GM12878 (cell line): ENCODE measurements at regions not wholly inside any gene's neighbourhood (a gene's known extent, or its start where the extent isn't known, plus 50 kb on each side); places are given as distances from the start of the nearest gene placed in this dataset.

Experiments used
- ATAC-seq: fragments of 200-7000 bp; cut with Tn5 transposase; 3 replicates; pipeline ENCODE4 v1.9.1; 2020; ENCODE audit warnings: mild to moderate bottlenecking, moderate library complexity
- BruUV-seq: library from RNA; stranded (reverse); fragments of 400-500 nt; replicated peaks from 2 replicates; lab custom pipeline; 2021; lab: Mats Ljungman, UMichigan
- CTCF ChIA-PET: fragments of 300-600 bp; sonication (Branson Sonifier 250); formaldehyde crosslinking; extraction: SDS; loops from one replicate; lab custom pipeline; 2021; ENCODE audit warnings: inconsistent platforms; lab: Yijun Ruan, JAX
- POLR2A ChIA-PET: fragments of 350-600 bp; formaldehyde crosslinking; extraction: SDS; loops from one replicate; lab custom pipeline; 2021; ENCODE audit warnings: inconsistent platforms; lab: Charles Lee
- RAD21 ChIA-PET: fragments of 300-600 bp; sonication (Branson Sonifier 250); formaldehyde crosslinking; loops from one replicate; lab custom pipeline; 2023; ENCODE audit warnings: antibody characterized with exemption; ENCODE audit not compliant: unreplicated experiment; lab: Charles Lee
- SMC1A ChIA-PET: fragments of 300-600 bp; sonication (Branson Sonifier 250); formaldehyde crosslinking; loops from one replicate; lab custom pipeline; 2023; ENCODE audit not compliant: unreplicated experiment, uncharacterized antibody; lab: Charles Lee
- DNase-seq: peaks from one replicate; pipeline ENCODE4 v3.0.0-alpha.2; 2011; ENCODE audit warnings: low read depth, low spot score
- FAIRE-seq: peaks from 3 replicates; lab custom pipeline; 2011; peaks lifted over from hg19 to GRCh38; lab: Jason Lieb, UNC
- H2AFZ ChIP-seq: 2 replicates; pipeline ENCODE4 v1.6.0; 2011; ENCODE audit warnings: low read depth, low read length, control low read depth; ENCODE audit not compliant: control insufficient read depth
- H3K27ac ChIP-seq: 2 replicates; pipeline ENCODE4 v1.5.1; 2011; ENCODE audit warnings: control low read depth; ENCODE audit not compliant: control insufficient read depth, insufficient read depth
- H3K27me3 ChIP-seq, 2 experiments: replicated peaks in 1 of 2; 2 replicates each; pipeline versions ENCODE4 v1.6.0 to v1.6.1; 2011; ENCODE audit warnings: low read length in 1 of 2; ENCODE audit not compliant: control insufficient read depth in 2 of 2, insufficient read depth in 2 of 2
- H3K36me3 ChIP-seq, 2 experiments: 2 replicates each; pipeline ENCODE4 v1.5.1; 2011; ENCODE audit warnings: low read length in 1 of 2; ENCODE audit not compliant: control insufficient read depth in 2 of 2, insufficient read depth in 2 of 2
- H3K4me1 ChIP-seq: 2 replicates; pipeline ENCODE4 v1.6.1; 2011; ENCODE audit warnings: mild to moderate bottlenecking, low read length, moderate library complexity, mixed read lengths; ENCODE audit not compliant: control insufficient read depth, insufficient read depth
- H3K4me2 ChIP-seq: 2 replicates; pipeline ENCODE4 v1.6.0; 2011; ENCODE audit warnings: control low read depth; ENCODE audit not compliant: control insufficient read depth, insufficient read depth
- H3K4me3 ChIP-seq: fragments of 200-600 bp; sonication (generic); 2 replicates; pipeline ENCODE4 v1.5.1; 2016
- H3K79me2 ChIP-seq: 2 replicates; pipeline ENCODE4 v1.6.0; 2011; ENCODE audit warnings: low read length; ENCODE audit not compliant: control insufficient read depth, insufficient read depth
- H3K9ac ChIP-seq: 2 replicates; pipeline ENCODE4 v1.8.0; 2011; ENCODE audit warnings: low read length, control low read depth, mixed read lengths; ENCODE audit not compliant: control insufficient read depth, insufficient read depth
- H3K9me3 ChIP-seq: replicated peaks from 3 replicates; pipeline ENCODE4 v1.5.1; 2011; ENCODE audit warnings: mild to moderate bottlenecking, low read length; ENCODE audit not compliant: control insufficient read depth, insufficient read depth
- H4K20me1 ChIP-seq: 2 replicates; pipeline ENCODE4 v1.6.0; 2011; ENCODE audit not compliant: control insufficient read depth, insufficient read depth
- CHD4 ChIP-seq: fragments of 200-600 bp; sonication (generic); IDR thresholded peaks from 2 replicates; pipeline ENCODE4 v1.6.1; 2016; ENCODE audit warnings: mild to moderate bottlenecking
- HDAC6 ChIP-seq: fragments of 200-600 bp; sonication (generic); IDR thresholded peaks from one replicate; pipeline ENCODE4 v1.8.0; 2017; ENCODE audit warnings: antibody characterized with exemption; ENCODE audit not compliant: unreplicated experiment
- MEF2A ChIP-seq: IDR thresholded peaks from 2 replicates; pipeline ENCODE4 v1.6.1; 2011; ENCODE audit warnings: low read depth, mild to moderate bottlenecking, low read length, moderate library complexity; ENCODE audit not compliant: insufficient read depth
- NRF1 ChIP-seq: conservative IDR thresholded peaks from 2 replicates; pipeline ENCODE4 v1.6.1; 2011; ENCODE audit warnings: mild to moderate bottlenecking, low read depth, low read length, improper control_type of control experiment
- SP1 ChIP-seq: IDR thresholded peaks from one replicate; pipeline ENCODE4 v1.6.1; 2011; ENCODE audit warnings: low read depth, low read length
- TCF7 ChIP-seq: IDR thresholded peaks from 2 replicates; pipeline ENCODE4 v1.6.1; 2014; ENCODE audit warnings: antibody characterized with exemption, borderline replicate concordance
- YBX1 ChIP-seq: fragments of 450-650 bp; IDR thresholded peaks from 2 replicates; pipeline ENCODE4 v1.6.1; 2016; ENCODE audit warnings: antibody characterized with exemption
- ZNF217 ChIP-seq: fragments of 450-650 bp; IDR thresholded peaks from 2 replicates; pipeline ENCODE4 v1.6.1; 2017; ENCODE audit warnings: antibody characterized with exemption, mild to moderate bottlenecking
- WGBS: methylation state at CpG from one replicate; pipeline ENCODE4 v1.1.6; 2016; ENCODE audit warnings: low lambda C conversion rate; ENCODE audit not compliant: insufficient replicate concordance, insufficient coverage; ENCODE audit errors: missing lambda C conversion rate; 5-methylcytosine and 5-hydroxymethylcytosine counted together
- in situ Hi-C: fragments of 300-500 bp; cut with MboI; formaldehyde crosslinking; loops from 9 replicates; pipeline ENCODE4 v1.14.3; 2018; ENCODE audit warnings: mixed read lengths
- intact Hi-C: fragments of 100-400 bp; cut with micrococcal nuclease; formaldehyde crosslinking; loops from one replicate; pipeline ENCODE4 v1.14.2; 2022; ENCODE audit not compliant: unreplicated experiment
- TF ChIP-seq, protein P1 (sequence below): IDR thresholded peaks from 2 replicates; pipeline ENCODE4 v1.6.1; 2012; ENCODE audit warnings: improper control_type of control experiment, low read depth, low read length; ENCODE audit not compliant: insufficient replicate concordance

GRCh38 chr6:168152980-168153379 is 74.0 kb upstream of the FRMD1 start (continued):
- TF ChIP-seq YBX1 = no peak
- TF ChIP-seq HDAC6 = no peak
- TF ChIP-seq, protein P1, sequence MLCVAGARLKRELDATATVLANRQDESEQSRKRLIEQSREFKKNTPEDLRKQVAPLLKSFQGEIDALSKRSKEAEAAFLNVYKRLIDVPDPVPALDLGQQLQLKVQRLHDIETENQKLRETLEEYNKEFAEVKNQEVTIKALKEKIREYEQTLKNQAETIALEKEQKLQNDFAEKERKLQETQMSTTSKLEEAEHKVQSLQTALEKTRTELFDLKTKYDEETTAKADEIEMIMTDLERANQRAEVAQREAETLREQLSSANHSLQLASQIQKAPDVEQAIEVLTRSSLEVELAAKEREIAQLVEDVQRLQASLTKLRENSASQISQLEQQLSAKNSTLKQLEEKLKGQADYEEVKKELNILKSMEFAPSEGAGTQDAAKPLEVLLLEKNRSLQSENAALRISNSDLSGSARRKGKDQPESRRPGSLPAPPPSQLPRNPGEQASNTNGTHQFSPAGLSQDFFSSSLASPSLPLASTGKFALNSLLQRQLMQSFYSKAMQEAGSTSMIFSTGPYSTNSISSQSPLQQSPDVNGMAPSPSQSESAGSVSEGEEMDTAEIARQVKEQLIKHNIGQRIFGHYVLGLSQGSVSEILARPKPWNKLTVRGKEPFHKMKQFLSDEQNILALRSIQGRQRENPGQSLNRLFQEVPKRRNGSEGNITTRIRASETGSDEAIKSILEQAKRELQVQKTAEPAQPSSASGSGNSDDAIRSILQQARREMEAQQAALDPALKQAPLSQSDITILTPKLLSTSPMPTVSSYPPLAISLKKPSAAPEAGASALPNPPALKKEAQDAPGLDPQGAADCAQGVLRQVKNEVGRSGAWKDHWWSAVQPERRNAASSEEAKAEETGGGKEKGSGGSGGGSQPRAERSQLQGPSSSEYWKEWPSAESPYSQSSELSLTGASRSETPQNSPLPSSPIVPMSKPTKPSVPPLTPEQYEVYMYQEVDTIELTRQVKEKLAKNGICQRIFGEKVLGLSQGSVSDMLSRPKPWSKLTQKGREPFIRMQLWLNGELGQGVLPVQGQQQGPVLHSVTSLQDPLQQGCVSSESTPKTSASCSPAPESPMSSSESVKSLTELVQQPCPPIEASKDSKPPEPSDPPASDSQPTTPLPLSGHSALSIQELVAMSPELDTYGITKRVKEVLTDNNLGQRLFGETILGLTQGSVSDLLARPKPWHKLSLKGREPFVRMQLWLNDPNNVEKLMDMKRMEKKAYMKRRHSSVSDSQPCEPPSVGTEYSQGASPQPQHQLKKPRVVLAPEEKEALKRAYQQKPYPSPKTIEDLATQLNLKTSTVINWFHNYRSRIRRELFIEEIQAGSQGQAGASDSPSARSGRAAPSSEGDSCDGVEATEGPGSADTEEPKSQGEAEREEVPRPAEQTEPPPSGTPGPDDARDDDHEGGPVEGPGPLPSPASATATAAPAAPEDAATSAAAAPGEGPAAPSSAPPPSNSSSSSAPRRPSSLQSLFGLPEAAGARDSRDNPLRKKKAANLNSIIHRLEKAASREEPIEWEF = no peak
- TF ChIP-seq, all 136 proteins: peak for 0

DNA sequence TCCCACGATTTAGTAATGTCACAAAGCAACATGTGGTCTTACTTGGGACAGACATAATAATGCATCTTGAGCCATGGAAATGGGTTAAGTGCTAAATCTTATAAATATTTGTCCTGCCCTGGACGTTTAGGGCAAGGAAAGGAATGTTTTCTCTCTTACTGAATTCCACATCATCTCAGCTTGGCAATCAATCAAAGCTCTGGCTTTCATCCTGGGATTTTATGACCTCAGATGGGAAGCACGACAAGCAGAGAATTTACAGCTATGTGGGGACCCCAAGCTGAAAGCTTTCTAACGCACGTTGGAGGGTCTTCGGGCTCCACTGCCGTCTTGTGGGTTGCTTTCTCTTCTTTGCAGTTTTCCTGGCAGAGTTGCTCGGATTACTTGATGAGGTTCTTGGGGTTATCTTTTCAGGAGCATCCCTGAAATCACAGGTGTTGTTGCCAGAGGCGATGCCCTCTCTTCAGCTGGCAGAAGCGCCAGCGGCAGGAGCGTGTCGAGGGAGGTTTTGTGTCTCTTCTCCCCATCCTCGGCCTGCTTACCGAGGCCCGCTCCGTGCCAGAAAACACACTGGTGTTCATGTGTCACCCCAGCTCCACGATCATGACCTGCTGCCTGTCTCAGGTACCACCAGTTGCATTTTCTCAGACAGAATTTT is 73.4 kb upstream of the FRMD1 start:
- no peaks in the 10 kb centered on the region for H3K79me2 ChIP-seq
- WGBS = 42% methylated on average over 18 of the region's 18 CpGs
- no peak overlapping the region for H2AFZ ChIP-seq
- ATAC-seq (no peak), FAIRE-seq (no peak), DNase-seq (no peak)
- ChIA-PET CTCF (no interaction called here), POLR2A (no interaction called here), SMC1A (no interaction called here), RAD21 (no interaction called here)
- H3K36me3 ChIP-seq = no peaks in the 10 kb centered on the region
- no peaks in the 10 kb centered on the region for H3K9me3 ChIP-seq
- H4K20me1 ChIP-seq = no peaks in the 10 kb centered on the region
- no peak overlapping the region for H3K9ac ChIP-seq
- no peak overlapping the region for H3K4me2 ChIP-seq
- H3K4me3 ChIP-seq = no peak overlapping the region
- BruUV-seq = no TSS peak
- in situ Hi-C loops = no loop called here
- no peak for TF ChIP-seq ZNF217
- no peak for TF ChIP-seq CHD4
- no peak for TF ChIP-seq MEF2A
- no peak for TF ChIP-seq HDAC6
- no peak for TF ChIP-seq SP1
- TF ChIP-seq NRF1 = no peak
- TF ChIP-seq TCF7 = no peak
- intact Hi-C loops = loop anchor here (10.0 kb wide), 1 partner anchor 732 kb away; no protein-coding TSS in a partner anchor
- no peak overlapping the region for H3K27ac ChIP-seq
- H3K27me3 ChIP-seq = no peaks in the 10 kb centered on the region
- H3K4me1 ChIP-seq = no peaks in the 10 kb centered on the region
